HEK293T (cell line): ENCODE measurements at regions not wholly inside any gene's neighbourhood (a gene's known extent, or its start where the extent isn't known, plus 50 kb on each side); places are given as distances from the start of the nearest gene placed in this dataset.

Source experiments
- ARNT ChIP-seq: fragments of 450-650 bp; IDR thresholded peaks from 2 replicates; pipeline ENCODE4 v1.6.1; 2017; ENCODE audit warnings: mild to moderate bottlenecking
- ELF4 ChIP-seq: fragments of 450-650 bp; IDR thresholded peaks from 2 replicates; pipeline ENCODE4 v1.6.1; 2017; ENCODE audit warnings: antibody characterized with exemption
- PKNOX1 ChIP-seq: fragments of 450-650 bp; IDR thresholded peaks from 2 replicates; pipeline ENCODE4 v1.6.1; 2016
- TARDBP ChIP-seq: fragments of 450-650 bp; IDR thresholded peaks from 2 replicates; pipeline ENCODE4 v1.6.1; 2016

- TF ChIP-seq PKNOX1: no peak
- no peak for TF ChIP-seq TARDBP
- no peak for TF ChIP-seq ELF4
- no peak for TF ChIP-seq ARNT
These were observed 84.3 kb upstream of the NCOR2 start for GRCh38 chr12:124651516-124652273.
